Bronchial epithelial cell (primary cell): ENCODE measurements at regions not wholly inside any gene's neighbourhood (a gene's known extent, or its start where the extent isn't known, plus 50 kb on each side); places are given as distances from the start of the nearest gene placed in this dataset.

ENCODE experiments used
- DNase-seq: peaks from one replicate; pipeline ENCODE4 v3.0.0-alpha.2; 2010; ENCODE audit warnings: low read depth
- FAIRE-seq: peaks from 2 replicates; lab custom pipeline; 2011; peaks lifted over from hg19 to GRCh38; lab: Jason Lieb, UNC
- H3K27me3 ChIP-seq: 2 replicates; pipeline ENCODE4 v1.5.1; 2011; ENCODE audit warnings: low read length; ENCODE audit not compliant: control insufficient read depth, insufficient read depth
- H3K36me3 ChIP-seq: 2 replicates; pipeline ENCODE4 v1.5.1; 2011; ENCODE audit warnings: low read length; ENCODE audit not compliant: control insufficient read depth, insufficient read depth
- H3K4me3 ChIP-seq: 2 replicates; pipeline ENCODE4 v1.5.1; 2011; ENCODE audit warnings: mild to moderate bottlenecking, low read depth, low read length, control low read depth
- CTCF ChIP-seq: IDR thresholded peaks from 2 replicates; pipeline ENCODE4 v1.5.1; 2011; ENCODE audit warnings: mild to moderate bottlenecking, moderate library complexity, low read length, control low read depth, inconsistent platforms; ENCODE audit not compliant: insufficient read depth, severe bottlenecking

- no peaks in the 10 kb centered on the region for H3K27me3 ChIP-seq
- peak; percentile 63 for DNase-seq
- TF ChIP-seq CTCF, result no peak
- no peak for FAIRE-seq
- H3K4me3 ChIP-seq, result no peak overlapping the region
- H3K36me3 ChIP-seq, result no peaks in the 10 kb centered on the region
Observed at GRCh38 chr3:25297667-25298585, 130.1 kb upstream of the RARB start.

GRCh38 chr3:25300141-25300540 is 127.9 kb upstream of the RARB start:
- Histone ChIP-seq H3K36me3 (no peaks in the 10 kb centered on the region), H3K27me3 (no peaks in the 10 kb centered on the region), H3K4me3 (no peak overlapping the region)
- FAIRE-seq (no peak), DNase-seq (no peak)
- TF ChIP-seq CTCF, result no peak

GRCh38 chr3:25304916-25305315 is 123.1 kb upstream of the RARB start:
- FAIRE-seq (no peak), DNase-seq (no peak)
- Histone ChIP-seq H3K4me3 (no peak overlapping the region), H3K36me3 (no peaks in the 10 kb centered on the region), H3K27me3 (no peaks in the 10 kb centered on the region)
- no peak for TF ChIP-seq CTCF

- H3K36me3 ChIP-seq, result no peaks in the 10 kb centered on the region
- no peak for FAIRE-seq
- H3K27me3 ChIP-seq, result no peaks in the 10 kb centered on the region
- H3K4me3 ChIP-seq, result no peak overlapping the region
- DNase-seq, result peak; percentile 28
- no peak for TF ChIP-seq CTCF
Observed at GRCh38 chr3:25306066-25306465, 122.0 kb upstream of the RARB start.

GRCh38 chr3:25306705-25307104 is 121.4 kb upstream of the RARB start:
- FAIRE-seq, result no peak
- H3K27me3 ChIP-seq, result no peaks in the 10 kb centered on the region
- no peaks in the 10 kb centered on the region for H3K36me3 ChIP-seq
- no peak overlapping the region for H3K4me3 ChIP-seq
- no peak for TF ChIP-seq CTCF
- DNase-seq, result peak; percentile 55
